ENCODE measurements at regions not wholly inside any gene's neighbourhood (a gene's known extent, or its start where the extent isn't known, plus 50 kb on each side); places are given as distances from the start of the nearest gene placed in this dataset.

DNA sequence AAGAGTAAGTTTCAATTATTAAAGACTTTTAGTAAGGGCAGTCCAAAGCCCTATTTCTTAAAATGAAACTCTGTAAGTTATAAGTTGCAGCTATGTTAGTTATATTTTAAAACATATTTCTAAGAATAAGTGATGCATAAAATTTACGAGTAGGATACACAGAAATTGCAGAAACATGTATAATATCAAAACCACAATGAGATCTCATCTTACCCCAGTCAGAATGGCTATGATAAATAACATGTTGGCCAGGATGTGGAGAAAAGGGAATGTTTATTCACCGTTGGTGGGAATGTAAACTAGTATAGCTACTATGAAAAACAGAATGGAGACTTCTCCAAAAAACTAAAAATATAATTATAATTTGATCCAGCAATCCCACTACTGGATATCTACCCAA lies 201.2 kb downstream of the CBLN2 start:
- no peak for TF ChIP-seq CTCF (IDR thresholded peaks at IDR 0.05)
- no peak for TF ChIP-seq EZH2phosphoT487 (IDR thresholded peaks at IDR 0.05)
